K562 (cell line): ENCODE measurements at regions not wholly inside any gene's neighbourhood (a gene's known extent, or its start where the extent isn't known, plus 50 kb on each side); places are given as distances from the start of the nearest gene placed in this dataset.

Source experiments
- CXXC5 ChIP-seq: fragments of 250-450 bp; sonication (Bioruptor Pico); IDR thresholded peaks from 2 replicates; pipeline ENCODE4 v1.8.0; 2022; ENCODE audit warnings: inconsistent platforms, mild to moderate bottlenecking, moderate library complexity
- EZH2 ChIP-seq: IDR thresholded peaks from 2 replicates; pipeline ENCODE4 v1.6.1; 2012; ENCODE audit warnings: low read depth, mild to moderate bottlenecking, inconsistent platforms, low read length, borderline replicate concordance
- KLF6 ChIP-seq: fragments of 250-450 bp; sonication (Bioruptor Pico); IDR thresholded peaks from 2 replicates; pipeline ENCODE4 v1.4.0; 2020; ENCODE audit warnings: mild to moderate bottlenecking, moderate library complexity, borderline replicate concordance
- PKNOX1 ChIP-seq: fragments of 450-650 bp; IDR thresholded peaks from 2 replicates; pipeline ENCODE4 v1.6.1; 2016
- ZNF23 ChIP-seq: fragments of 250-450 bp; sonication (Bioruptor Pico); IDR thresholded peaks from 2 replicates; pipeline ENCODE4 v1.4.0; 2020; ENCODE audit warnings: mild to moderate bottlenecking

GRCh38 chr17:52482271-52482670 lies 323.8 kb upstream of the CA10 start:
- TF ChIP-seq PKNOX1 (no peak), CXXC5 (CRISPR knock-in tag) (no peak), EZH2 (no peak), KLF6 (CRISPR knock-in tag) (no peak), ZNF23 (no peak)
